K562 (cell line): ENCODE measurements at regions not wholly inside any gene's neighbourhood (a gene's known extent, or its start where the extent isn't known, plus 50 kb on each side); places are given as distances from the start of the nearest gene placed in this dataset.

Source experiments
- CREB1 ChIP-seq, 2 experiments: sonication (generic) in 1 of 2; formaldehyde crosslinking in 1 of 2; IDR thresholded peaks; 2 replicates each; pipeline versions ENCODE4 v1.6.1 to v1.8.0; 2012 to 2022; ENCODE audit warnings: inconsistent platforms in 1 of 2, mild to moderate bottlenecking in 1 of 2, missing genetic modification reagents in 1 of 2, moderate library complexity in 1 of 2
- CTCF ChIP-seq, 3 experiments: IDR thresholded peaks in 2 of 3; conservative IDR thresholded peaks in 1 of 3; 2 replicates each; pipeline ENCODE4 v1.5.1; 2011 to 2012; ENCODE audit warnings: low read length in 3 of 3, mild to moderate bottlenecking in 3 of 3, control low read depth in 2 of 3, improper control_type of control experiment in 1 of 3, inconsistent platforms in 1 of 3, low read depth in 1 of 3, mixed read lengths in 1 of 3, moderate library complexity in 1 of 3; ENCODE audit not compliant: insufficient read depth in 2 of 3
- ZNF740 ChIP-seq, 3 experiments: fragments of 200-800 bp in 1 of 3; sonication (Bioruptor generic) in 1 of 3; sonication (generic) in 1 of 3; formaldehyde crosslinking in 1 of 3; IDR thresholded peaks; 2 replicates each; pipeline versions ENCODE4 v1.6.1 to v1.8.0; 2016 to 2022; ENCODE audit warnings: mild to moderate bottlenecking in 2 of 3, missing compliant biosample characterization in 2 of 3, missing genetic modification characterization in 2 of 3, missing genetic modification reagents in 1 of 3

- TF ChIP-seq CTCF (IDR thresholded peaks at IDR 0.05 in 2 of 3, conservative IDR thresholded peaks at IDR 0.05 in 1 of 3; ENCODE audit: insufficient read depth in 2 of 3, low read depth in 1 of 3, low read length in 3 of 3) (no peak), CREB1 (IDR thresholded peaks at IDR 0.05) (no peak), CREB1 (CRISPR knock-in tag; IDR thresholded peaks at IDR 0.05) (no peak), ZNF740 (CRISPR knock-in tag; IDR thresholded peaks at IDR 0.05) (no peak), ZNF740 (tag; IDR thresholded peaks at IDR 0.05) (no peak)
Measured at GRCh38 chr21:23020969-23021368, 2022.8 kb downstream of the NCAM2 start.
